T-cell (primary cell): ENCODE measurements at regions not wholly inside any gene's neighbourhood (a gene's known extent, or its start where the extent isn't known, plus 50 kb on each side); places are given as distances from the start of the nearest gene placed in this dataset.

ENCODE experiments used
- ATAC-seq, 4 experiments: fragments of 200-7000 bp in 3 of 4; fragments of 150-1000 bp in 1 of 4; cut with Tn5 transposase; replicated peaks in 1 of 4; 1 replicate in 3 of 4; 2 replicates in 1 of 4; pipeline ENCODE4 v1.10.0; 2021; ENCODE audit warnings: moderate library complexity in 3 of 4, mild to moderate bottlenecking in 2 of 4, moderate number of reproducible peaks in 1 of 4
- CTCF ChIA-PET, 2 donors: fragments of 300-600 bp; sonication (Branson Sonifier 250); formaldehyde crosslinking; loops; one replicate each; lab custom pipeline; 2022; ENCODE audit warnings: antibody characterized with exemption in 2 of 2; lab: Charles Lee
- POLR2A ChIA-PET, 2 donors: fragments of 300-600 bp; sonication (Branson Sonifier 250); formaldehyde crosslinking; loops; one replicate each; lab custom pipeline; 2022; ENCODE audit warnings: antibody characterized with exemption in 2 of 2; lab: Charles Lee
- DNase-seq, 35 experiments: peaks; one replicate each; pipeline versions ENCODE4 v3.0.0 to v3.0.0-alpha.2; 2013 to 2023
- H3K27ac ChIP-seq: one replicate; pipeline ENCODE4 v1.5.1; 2013; ENCODE audit warnings: low read length
- H3K27me3 ChIP-seq, 2 experiments: replicated peaks in 1 of 2; 1 replicate in 1 of 2; 2 replicates in 1 of 2; pipeline versions ENCODE4 v1.6.1 to v1.7.0; 2013; ENCODE audit warnings: low read length in 1 of 2, mixed read lengths in 1 of 2; ENCODE audit not compliant: control insufficient read depth in 2 of 2, insufficient read depth in 2 of 2; ENCODE audit errors: extremely low read depth in 1 of 2
- H3K36me3 ChIP-seq, 2 donors: 1 replicate in 1 of 2; 2 replicates in 1 of 2; pipeline versions ENCODE4 v1.6.1 to v1.7.0; 2013; ENCODE audit warnings: low read length in 1 of 2; ENCODE audit not compliant: control insufficient read depth in 2 of 2, insufficient read depth in 1 of 2; ENCODE audit errors: extremely low read depth in 1 of 2
- H3K4me1 ChIP-seq, 2 experiments: 1 replicate in 1 of 2; 2 replicates in 1 of 2; pipeline versions ENCODE4 v1.6.1 to v1.7.0; 2013; ENCODE audit warnings: low read length in 2 of 2, mixed read lengths in 1 of 2; ENCODE audit not compliant: insufficient read depth in 2 of 2, control insufficient read depth in 1 of 2; ENCODE audit errors: extremely low read depth in 1 of 2
- H3K4me3 ChIP-seq, 2 donors: 1 replicate in 1 of 2; 2 replicates in 1 of 2; pipeline versions ENCODE4 v1.5.1 to v1.7.0; 2013; ENCODE audit warnings: mild to moderate bottlenecking in 2 of 2, low read length in 1 of 2, moderate library complexity in 1 of 2; ENCODE audit not compliant: control insufficient read depth in 1 of 2; ENCODE audit errors: extremely low read depth in 1 of 2
- H3K9me3 ChIP-seq: 2 replicates; pipeline ENCODE4 v1.7.0; 2013
- H3K27ac Mint-ChIP-seq, 2 donors: one replicate each; pipeline ENCODE4 v1.8.0; 2020 to 2021; ENCODE audit warnings: mild to moderate bottlenecking in 2 of 2, mixed read lengths in 2 of 2
- H3K27me3 Mint-ChIP-seq, 2 donors: one replicate each; pipeline ENCODE4 v1.8.0; 2021 to 2022; ENCODE audit warnings: mixed read lengths in 2 of 2
- H3K36me3 Mint-ChIP-seq: one replicate; pipeline ENCODE4 v1.8.0; 2021; ENCODE audit warnings: mixed read lengths
- H3K4me1 Mint-ChIP-seq, 3 donors: one replicate each; pipeline ENCODE4 v1.8.0; 2020 to 2022; ENCODE audit warnings: mixed read lengths in 3 of 3, mild to moderate bottlenecking in 1 of 3
- H3K4me3 Mint-ChIP-seq, 3 donors: one replicate each; pipeline ENCODE4 v1.8.0; 2020 to 2022; ENCODE audit warnings: mild to moderate bottlenecking in 3 of 3, mixed read lengths in 3 of 3, moderate library complexity in 3 of 3
- H3K9me3 Mint-ChIP-seq, 3 donors: one replicate each; pipeline ENCODE4 v1.8.0; 2020 to 2022; ENCODE audit warnings: mixed read lengths in 3 of 3
- WGBS: methylation state at CpG from one replicate; pipeline ENCODE4 v1.1.5; 2013; ENCODE audit warnings: missing lambda C conversion rate; ENCODE audit not compliant: insufficient coverage; 5-methylcytosine and 5-hydroxymethylcytosine counted together

DNA sequence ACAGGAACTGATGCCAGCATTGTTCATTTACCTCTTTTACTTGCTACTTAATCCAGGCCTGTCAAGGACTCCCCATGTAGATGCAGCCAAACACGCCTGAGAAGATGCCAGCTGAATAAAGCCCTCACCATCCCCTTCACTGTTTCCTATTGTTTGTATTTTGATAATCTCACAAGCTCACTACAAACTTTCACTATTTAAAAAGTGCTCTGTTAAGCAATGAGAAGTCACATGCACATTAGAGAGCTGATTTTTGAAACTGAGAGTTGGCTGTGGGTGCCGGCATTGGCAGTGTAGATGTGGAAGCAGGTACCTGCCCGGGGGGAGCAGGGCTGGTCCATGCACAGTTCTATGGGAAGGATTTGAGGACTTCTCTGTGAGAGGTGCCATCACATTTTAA, 169.8 kb upstream of the GRB10 start:
- H3K9me3 Mint-ChIP-seq, result peaks cover 8 to 24% (median 10%) of the 10 kb centered on the region in 3 donors
- 60% methylated on average over 2 of the region's 3 CpGs for WGBS
- ATAC-seq, result no peak
- no peak overlapping the region for H3K4me3 ChIP-seq
- peaks cover 0 to 4% of the 10 kb centered on the region in 2 experiments for H3K27me3 ChIP-seq
- no peaks in the 10 kb centered on the region for H3K4me1 Mint-ChIP-seq
- no peak overlapping the region for H3K27ac Mint-ChIP-seq
- H3K9me3 ChIP-seq, result no peaks in the 10 kb centered on the region
- no peaks in the 10 kb centered on the region for H3K36me3 ChIP-seq
- CTCF ChIA-PET, result no interaction called here
- H3K4me1 ChIP-seq, result no peaks in the 10 kb centered on the region
- H3K4me3 Mint-ChIP-seq, result no peak overlapping the region
- H3K36me3 Mint-ChIP-seq, result no peaks in the 10 kb centered on the region
- POLR2A ChIA-PET, result no interaction called here
- H3K27ac ChIP-seq, result no peak overlapping the region
- H3K27me3 Mint-ChIP-seq, result peaks cover 2 to 4% of the 10 kb centered on the region in 2 donors
- DNase-seq, result no peak

- no peaks in the 10 kb centered on the region for H3K4me1 ChIP-seq
- H3K4me3 ChIP-seq, result no peak overlapping the region
- H3K36me3 Mint-ChIP-seq, result no peaks in the 10 kb centered on the region
- WGBS, result no CpG with 5 or more reads among the region's 1 CpG
- CTCF ChIA-PET, result no interaction called here
- H3K27me3 Mint-ChIP-seq, result peaks cover 2 to 4% of the 10 kb centered on the region in 2 donors
- peaks cover 8 to 24% (median 10%) of the 10 kb centered on the region in 3 donors for H3K9me3 Mint-ChIP-seq
- ATAC-seq (no peak), DNase-seq (no peak)
- H3K27ac ChIP-seq, result no peak overlapping the region
- H3K36me3 ChIP-seq, result no peaks in the 10 kb centered on the region
- H3K4me1 Mint-ChIP-seq, result no peaks in the 10 kb centered on the region
- H3K27me3 ChIP-seq, result peaks cover 0 to 8% of the 10 kb centered on the region in 2 experiments
- POLR2A ChIA-PET, result no interaction called here
- no peaks in the 10 kb centered on the region for H3K9me3 ChIP-seq
- no peak overlapping the region for H3K4me3 Mint-ChIP-seq
- no peak overlapping the region for H3K27ac Mint-ChIP-seq
These were observed 169.4 kb upstream of the GRB10 start for GRCh38 chr7:50952120-50952519.

DNA sequence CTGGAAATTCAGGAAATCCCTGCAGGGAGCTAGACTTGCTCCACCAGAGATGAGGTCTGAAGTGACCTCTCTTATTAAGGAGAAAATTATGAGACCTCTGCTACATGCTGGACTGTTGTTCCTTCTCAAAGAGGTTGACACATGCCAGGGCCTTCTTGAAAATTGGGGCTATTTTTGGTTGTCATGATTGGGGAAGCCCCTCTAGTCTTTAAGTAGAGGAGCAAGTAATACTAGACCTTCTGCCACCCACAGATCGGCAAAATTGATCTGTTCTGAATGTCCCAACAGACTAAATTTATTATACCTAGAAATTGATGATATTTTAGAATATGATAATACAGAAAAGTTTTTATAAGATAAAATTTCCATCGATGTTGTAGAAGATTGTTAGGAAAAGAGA, 160.8 kb upstream of the GRB10 start:
- no peak for DNase-seq
- H3K27me3 Mint-ChIP-seq, result peaks cover 7 to 17% of the 10 kb centered on the region in 2 donors
- H3K4me1 Mint-ChIP-seq, result no peaks in the 10 kb centered on the region
- Histone ChIP-seq H3K36me3 (no peaks in the 10 kb centered on the region), H3K27ac (no peak overlapping the region), H3K4me3 (no peak overlapping the region), H3K4me1 (no peaks in the 10 kb centered on the region), H3K27me3 (peaks cover 0 to 25% of the 10 kb centered on the region in 2 experiments), H3K9me3 (no peaks in the 10 kb centered on the region)
- H3K36me3 Mint-ChIP-seq, result no peaks in the 10 kb centered on the region
- POLR2A ChIA-PET, result no interaction called here
- peaks cover 0 to 4% (median 3%) of the 10 kb centered on the region in 3 donors for H3K9me3 Mint-ChIP-seq
- no peak overlapping the region for H3K27ac Mint-ChIP-seq
- CTCF ChIA-PET, result no interaction called here
- WGBS, result no CpG with 5 or more reads among the region's 2 CpGs
- ATAC-seq, result no peak
- H3K4me3 Mint-ChIP-seq, result no peak overlapping the region

- Mint-ChIP-seq H3K27ac (no peak overlapping the region), H3K4me1 (no peaks in the 10 kb centered on the region), H3K9me3 (peaks cover 0 to 4% (median 0%) of the 10 kb centered on the region in 3 donors), H3K4me3 (no peak overlapping the region), H3K27me3 (peaks cover 3 to 19% of the 10 kb centered on the region in 2 donors), H3K36me3 (no peaks in the 10 kb centered on the region)
- DNase-seq (no peak), ATAC-seq (no peak)
- Histone ChIP-seq H3K27ac (no peak overlapping the region), H3K4me1 (no peaks in the 10 kb centered on the region), H3K4me3 (no peak overlapping the region), H3K27me3 (peaks cover 0 to 11% of the 10 kb centered on the region in 2 experiments), H3K36me3 (no peaks in the 10 kb centered on the region), H3K9me3 (no peaks in the 10 kb centered on the region)
- POLR2A ChIA-PET, result no interaction called here
- no CpG with 5 or more reads among the region's 4 CpGs for WGBS
- CTCF ChIA-PET, result no interaction called here
These were observed 158.8 kb upstream of the GRB10 start for GRCh38 chr7:50941525-50941924.

DNA sequence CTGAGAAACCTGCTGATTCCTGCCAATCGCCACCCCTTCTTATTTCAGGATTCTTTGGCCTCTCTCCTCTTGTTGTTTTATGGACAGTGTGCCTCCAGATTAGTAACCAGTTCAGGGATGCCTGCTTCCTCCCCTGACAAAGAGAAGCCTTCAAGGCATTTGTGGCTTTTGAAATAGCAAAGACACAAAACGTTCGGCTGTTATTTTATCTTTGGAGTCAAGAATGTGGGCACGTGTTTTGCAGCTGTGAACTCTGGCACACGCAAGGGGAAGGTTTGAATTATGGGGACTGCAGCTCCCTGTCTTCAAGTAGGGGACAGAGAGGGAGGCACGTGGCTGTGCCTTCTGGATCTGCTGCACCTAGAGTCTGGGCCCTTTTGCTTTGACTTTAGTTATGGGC, 157.9 kb upstream of the GRB10 start:
- no peaks in the 10 kb centered on the region for H3K4me1 ChIP-seq
- no peaks in the 10 kb centered on the region for H3K9me3 ChIP-seq
- peaks cover 0 to 10% (median 5%) of the 10 kb centered on the region in 3 donors for H3K9me3 Mint-ChIP-seq
- ATAC-seq (no peak), DNase-seq (no peak)
- CTCF ChIA-PET, result no interaction called here
- no peak overlapping the region for H3K27ac ChIP-seq
- no peaks in the 10 kb centered on the region for H3K4me1 Mint-ChIP-seq
- H3K27me3 Mint-ChIP-seq, result peaks cover 9 to 26% of the 10 kb centered on the region in 2 donors
- H3K27me3 ChIP-seq, result peaks cover 0 to 8% of the 10 kb centered on the region in 2 experiments
- POLR2A ChIA-PET, result no interaction called here
- no peak overlapping the region for H3K27ac Mint-ChIP-seq
- 39% methylated on average over 6 of the region's 6 CpGs for WGBS
- H3K36me3 ChIP-seq, result no peaks in the 10 kb centered on the region
- H3K36me3 Mint-ChIP-seq, result no peaks in the 10 kb centered on the region
- no peak overlapping the region for H3K4me3 Mint-ChIP-seq
- no peak overlapping the region for H3K4me3 ChIP-seq

DNA sequence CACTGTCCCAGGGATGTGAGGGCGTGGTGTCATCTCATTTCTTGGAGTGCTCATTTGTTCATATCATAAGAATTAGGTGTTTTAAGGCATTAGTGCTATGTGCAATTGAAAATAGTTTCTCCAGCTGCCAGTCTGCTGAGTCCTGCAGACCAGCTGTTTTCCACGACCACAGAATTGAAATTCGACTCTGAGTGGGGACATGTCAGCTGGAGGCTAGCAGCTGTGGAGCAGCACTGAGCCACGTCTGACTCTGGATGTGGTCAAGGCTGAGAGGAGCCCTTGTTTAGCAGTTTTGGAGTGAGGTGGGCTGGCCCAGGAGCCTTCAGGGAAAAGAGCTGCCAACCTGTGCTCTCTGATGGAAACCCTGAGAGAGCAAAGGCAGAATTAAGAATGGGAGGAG, 156.3 kb upstream of the GRB10 start:
- Mint-ChIP-seq H3K27me3 (peaks cover 13 to 26% of the 10 kb centered on the region in 2 donors), H3K27ac (no peak overlapping the region), H3K36me3 (no peaks in the 10 kb centered on the region), H3K4me1 (no peaks in the 10 kb centered on the region), H3K9me3 (peaks cover 2 to 14% (median 5%) of the 10 kb centered on the region in 3 donors), H3K4me3 (no peak overlapping the region)
- no peak for ATAC-seq
- DNase-seq, result no peak
- ChIA-PET CTCF (no interaction called here), POLR2A (no interaction called here)
- no peak overlapping the region for H3K4me3 ChIP-seq
- WGBS, result 35% methylated on average over 4 of the region's 4 CpGs
- H3K27ac ChIP-seq, result no peak overlapping the region
- H3K27me3 ChIP-seq, result peaks cover 0 to 8% of the 10 kb centered on the region in 2 experiments
- no peaks in the 10 kb centered on the region for H3K4me1 ChIP-seq
- no peaks in the 10 kb centered on the region for H3K36me3 ChIP-seq
- no peaks in the 10 kb centered on the region for H3K9me3 ChIP-seq

GRCh38 chr7:50937727-50938126, 155.0 kb upstream of the GRB10 start:
- CTCF ChIA-PET, result no interaction called here

More at GRCh38 chr7:50937727-50938126, 155.0 kb upstream of the GRB10 start:
- DNase-seq (no peak), ATAC-seq (no peak)
- Mint-ChIP-seq H3K4me3 (no peak overlapping the region), H3K9me3 (peaks cover 2 to 15% (median 5%) of the 10 kb centered on the region in 3 donors), H3K27ac (no peak overlapping the region), H3K27me3 (peaks cover 13 to 26% of the 10 kb centered on the region in 2 donors), H3K4me1 (no peaks in the 10 kb centered on the region), H3K36me3 (no peaks in the 10 kb centered on the region)
- 53% methylated on average over 2 of the region's 2 CpGs for WGBS
- Histone ChIP-seq H3K36me3 (no peaks in the 10 kb centered on the region), H3K4me3 (no peak overlapping the region), H3K27ac (no peak overlapping the region), H3K9me3 (no peaks in the 10 kb centered on the region), H3K4me1 (no peaks in the 10 kb centered on the region), H3K27me3 (peaks cover 0 to 8% of the 10 kb centered on the region in 2 experiments)
- POLR2A ChIA-PET, result no interaction called here
